Neural crest cell (in vitro differentiated cells): ENCODE measurements at regions not wholly inside any gene's neighbourhood (a gene's known extent, or its start where the extent isn't known, plus 50 kb on each side); places are given as distances from the start of the nearest gene placed in this dataset.

Source experiments
- DNase-seq: peaks from one replicate; pipeline ENCODE4 v3.0.0; 2021; ENCODE audit warnings: low read depth, mixed read lengths, low spot score
- H3K27ac Mint-ChIP-seq: one replicate; pipeline ENCODE4 v1.8.0; 2021; ENCODE audit warnings: mild to moderate bottlenecking, mixed read lengths; ENCODE audit not compliant: unreplicated experiment
- H3K27me3 Mint-ChIP-seq: 2 replicates; pipeline ENCODE4 v1.8.0; 2021; ENCODE audit warnings: low read depth, mild to moderate bottlenecking, mixed read lengths
- H3K36me3 Mint-ChIP-seq: 2 replicates; pipeline ENCODE4 v1.8.0; 2021; ENCODE audit warnings: low read depth, mild to moderate bottlenecking, mixed read lengths
- H3K4me1 Mint-ChIP-seq: 2 replicates; pipeline ENCODE4 v1.8.0; 2021; ENCODE audit warnings: mixed read lengths
- H3K4me3 Mint-ChIP-seq: one replicate; pipeline ENCODE4 v1.8.0; 2021; ENCODE audit warnings: mild to moderate bottlenecking, mixed read lengths
- H3K9me3 Mint-ChIP-seq: 2 replicates; pipeline ENCODE4 v1.8.0; 2021; ENCODE audit warnings: mixed read lengths
- CTCF ChIP-seq: fragments of 200-600 bp; sonication (generic); conservative IDR thresholded peaks from 2 replicates; pipeline ENCODE4 v1.5.0; 2021; ENCODE audit warnings: antibody characterized with exemption, mild to moderate bottlenecking

GRCh38 chr6:108766886-108767285, 81.3 kb upstream of the ARMC2 start:
- Mint-ChIP-seq H3K27me3 (peaks cover 20% of the 10 kb centered on the region), H3K36me3 (peaks cover 7% of the 10 kb centered on the region)

GRCh38 chr6:108767418-108768165, 80.6 kb upstream of the ARMC2 start:
- DNase-seq: no peak
- Mint-ChIP-seq H3K9me3 (peaks cover 3% of the 10 kb centered on the region), H3K4me1 (peaks cover 4% of the 10 kb centered on the region), H3K4me3 (no peak overlapping the region), H3K27me3 (peaks cover 23% of the 10 kb centered on the region), H3K27ac (no peak overlapping the region), H3K36me3 (peaks cover 7% of the 10 kb centered on the region)
- no peak for TF ChIP-seq CTCF

More at GRCh38 chr6:108766886-108767285, 81.3 kb upstream of the ARMC2 start:
- no peak overlapping the region for H3K4me3 Mint-ChIP-seq
- no peak for TF ChIP-seq CTCF
- no peak for DNase-seq
- H3K27ac Mint-ChIP-seq: no peak overlapping the region
- H3K9me3 Mint-ChIP-seq: peaks cover 6% of the 10 kb centered on the region
- H3K4me1 Mint-ChIP-seq: peaks cover 4% of the 10 kb centered on the region

- no peak for TF ChIP-seq CTCF
- Mint-ChIP-seq H3K4me1 (peaks cover 4% of the 10 kb centered on the region), H3K9me3 (peaks cover 3% of the 10 kb centered on the region), H3K4me3 (no peak overlapping the region), H3K36me3 (peaks cover 7% of the 10 kb centered on the region), H3K27ac (no peak overlapping the region), H3K27me3 (peaks cover 21% of the 10 kb centered on the region)
- no peak for DNase-seq
These were observed 80.1 kb upstream of the ARMC2 start for GRCh38 chr6:108768166-108768555.

GRCh38 chr6:108768792-108769524, 79.3 kb upstream of the ARMC2 start:
- no peak for DNase-seq
- H3K27ac Mint-ChIP-seq: no peak overlapping the region
- peaks cover 3% of the 10 kb centered on the region for H3K9me3 Mint-ChIP-seq
- H3K27me3 Mint-ChIP-seq: peaks cover 14% of the 10 kb centered on the region
- no peak for TF ChIP-seq CTCF
- H3K4me3 Mint-ChIP-seq: no peak overlapping the region
- H3K36me3 Mint-ChIP-seq: peaks cover 7% of the 10 kb centered on the region
- H3K4me1 Mint-ChIP-seq: peaks cover 4% of the 10 kb centered on the region

GRCh38 chr6:108771421-108771820, 76.8 kb upstream of the ARMC2 start:
- peaks cover 10% of the 10 kb centered on the region for H3K27me3 Mint-ChIP-seq
- H3K4me1 Mint-ChIP-seq: peaks cover 4% of the 10 kb centered on the region
- peaks cover 3% of the 10 kb centered on the region for H3K9me3 Mint-ChIP-seq
- no peak for TF ChIP-seq CTCF
- no peak for DNase-seq
- no peak overlapping the region for H3K4me3 Mint-ChIP-seq
- no peak overlapping the region for H3K27ac Mint-ChIP-seq
- peaks cover 7% of the 10 kb centered on the region for H3K36me3 Mint-ChIP-seq
